Gastrocnemius medialis (tissue), 4 donors: ENCODE measurements at regions not wholly inside any gene's neighbourhood (a gene's known extent, or its start where the extent isn't known, plus 50 kb on each side); places are given as distances from the start of the nearest gene placed in this dataset.

Experiments used
- POLR2A ChIP-seq, 2 donors: fragments of 450-650 bp; IDR thresholded peaks; one replicate each; pipeline ENCODE4 v1.6.1; 2017; ENCODE audit warnings: antibody characterized with exemption in 2 of 2, mild to moderate bottlenecking in 2 of 2, moderate library complexity in 2 of 2
- TF ChIP-seq, protein P1 (sequence below), 5 experiments: fragments of 450-650 bp in 3 of 5; fragments of 200-600 bp in 2 of 5; sonication (generic) in 2 of 5; IDR thresholded peaks in 4 of 5; conservative IDR thresholded peaks in 1 of 5; 1 replicate in 4 of 5; 2 replicates in 1 of 5; pipeline ENCODE4 v1.5.1; 2016 to 2019; ENCODE audit warnings: antibody characterized with exemption in 5 of 5, mild to moderate bottlenecking in 3 of 5, moderate library complexity in 3 of 5

- TF ChIP-seq, protein P1, sequence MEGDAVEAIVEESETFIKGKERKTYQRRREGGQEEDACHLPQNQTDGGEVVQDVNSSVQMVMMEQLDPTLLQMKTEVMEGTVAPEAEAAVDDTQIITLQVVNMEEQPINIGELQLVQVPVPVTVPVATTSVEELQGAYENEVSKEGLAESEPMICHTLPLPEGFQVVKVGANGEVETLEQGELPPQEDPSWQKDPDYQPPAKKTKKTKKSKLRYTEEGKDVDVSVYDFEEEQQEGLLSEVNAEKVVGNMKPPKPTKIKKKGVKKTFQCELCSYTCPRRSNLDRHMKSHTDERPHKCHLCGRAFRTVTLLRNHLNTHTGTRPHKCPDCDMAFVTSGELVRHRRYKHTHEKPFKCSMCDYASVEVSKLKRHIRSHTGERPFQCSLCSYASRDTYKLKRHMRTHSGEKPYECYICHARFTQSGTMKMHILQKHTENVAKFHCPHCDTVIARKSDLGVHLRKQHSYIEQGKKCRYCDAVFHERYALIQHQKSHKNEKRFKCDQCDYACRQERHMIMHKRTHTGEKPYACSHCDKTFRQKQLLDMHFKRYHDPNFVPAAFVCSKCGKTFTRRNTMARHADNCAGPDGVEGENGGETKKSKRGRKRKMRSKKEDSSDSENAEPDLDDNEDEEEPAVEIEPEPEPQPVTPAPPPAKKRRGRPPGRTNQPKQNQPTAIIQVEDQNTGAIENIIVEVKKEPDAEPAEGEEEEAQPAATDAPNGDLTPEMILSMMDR (IDR thresholded peaks at IDR 0.05 in 4 of 5, conservative IDR thresholded peaks at IDR 0.05 in 1 of 5) = no peak
- no peak for TF ChIP-seq POLR2A (IDR thresholded peaks at IDR 0.05)
These were observed 470.4 kb downstream of the IRS1 start for GRCh38 chr2:226329180-226329579.
